GM12864 (cell line): ENCODE measurements at regions not wholly inside any gene's neighbourhood (a gene's known extent, or its start where the extent isn't known, plus 50 kb on each side); places are given as distances from the start of the nearest gene placed in this dataset.

Experiments used
- DNase-seq: peaks from one replicate; pipeline ENCODE4 v3.0.0-alpha.2; 2011; ENCODE audit warnings: low read depth
- H3K4me3 ChIP-seq: 2 replicates; pipeline ENCODE4 v1.5.1; 2011; ENCODE audit warnings: mild to moderate bottlenecking, low read depth, low read length, control low read depth
- TF ChIP-seq, protein P1 (sequence below): IDR thresholded peaks from 2 replicates; pipeline ENCODE4 v1.5.1; 2011; ENCODE audit warnings: low read depth, mild to moderate bottlenecking, moderate library complexity, low read length, control low read depth, inconsistent platforms; ENCODE audit errors: missing control alignments

DNA sequence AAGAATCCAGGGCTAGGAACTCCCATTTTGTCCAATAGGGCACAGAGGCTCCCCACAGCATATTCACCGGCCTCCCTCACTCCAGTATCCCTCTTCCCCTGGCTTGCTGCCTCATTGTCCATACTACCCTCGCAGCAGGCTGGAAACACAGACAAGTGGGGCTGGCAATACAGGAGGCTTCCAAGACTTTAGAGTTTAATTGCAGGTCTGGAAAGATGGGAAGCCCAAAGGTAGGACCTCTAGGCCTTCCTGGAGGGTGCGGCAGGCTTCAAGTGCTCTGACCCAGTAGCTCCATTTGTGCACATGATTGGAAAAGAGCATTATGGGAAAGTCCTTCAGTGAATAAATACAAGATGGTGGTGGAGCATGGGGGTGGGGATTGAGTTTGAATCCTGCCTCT lies 166.7 kb downstream of the EVX1 start:
- TF ChIP-seq, protein P1, sequence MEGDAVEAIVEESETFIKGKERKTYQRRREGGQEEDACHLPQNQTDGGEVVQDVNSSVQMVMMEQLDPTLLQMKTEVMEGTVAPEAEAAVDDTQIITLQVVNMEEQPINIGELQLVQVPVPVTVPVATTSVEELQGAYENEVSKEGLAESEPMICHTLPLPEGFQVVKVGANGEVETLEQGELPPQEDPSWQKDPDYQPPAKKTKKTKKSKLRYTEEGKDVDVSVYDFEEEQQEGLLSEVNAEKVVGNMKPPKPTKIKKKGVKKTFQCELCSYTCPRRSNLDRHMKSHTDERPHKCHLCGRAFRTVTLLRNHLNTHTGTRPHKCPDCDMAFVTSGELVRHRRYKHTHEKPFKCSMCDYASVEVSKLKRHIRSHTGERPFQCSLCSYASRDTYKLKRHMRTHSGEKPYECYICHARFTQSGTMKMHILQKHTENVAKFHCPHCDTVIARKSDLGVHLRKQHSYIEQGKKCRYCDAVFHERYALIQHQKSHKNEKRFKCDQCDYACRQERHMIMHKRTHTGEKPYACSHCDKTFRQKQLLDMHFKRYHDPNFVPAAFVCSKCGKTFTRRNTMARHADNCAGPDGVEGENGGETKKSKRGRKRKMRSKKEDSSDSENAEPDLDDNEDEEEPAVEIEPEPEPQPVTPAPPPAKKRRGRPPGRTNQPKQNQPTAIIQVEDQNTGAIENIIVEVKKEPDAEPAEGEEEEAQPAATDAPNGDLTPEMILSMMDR, result no peak
- DNase-seq, result no peak
- no peak overlapping the region for H3K4me3 ChIP-seq

DNA sequence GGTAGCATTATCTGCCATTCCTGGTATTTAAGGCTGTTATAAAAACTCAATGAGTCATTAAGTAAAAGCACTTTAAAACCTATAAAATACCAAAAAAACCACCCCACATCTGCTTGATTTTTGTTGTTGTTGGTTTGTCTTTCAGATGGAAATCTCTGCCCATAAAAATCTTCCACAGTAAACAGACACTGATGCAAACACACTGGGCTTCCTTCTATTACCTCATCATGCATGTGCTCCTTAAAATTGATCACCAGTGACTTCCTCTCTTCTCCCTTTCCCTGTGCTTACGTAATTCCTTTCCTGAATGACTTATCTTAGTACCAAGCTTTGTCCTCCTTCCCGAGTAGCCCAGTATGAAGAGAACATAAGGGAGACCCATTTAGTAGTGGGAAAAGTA lies 167.2 kb downstream of the EVX1 start:
- H3K4me3 ChIP-seq, result no peak overlapping the region
- TF ChIP-seq, protein P1, result no peak
- DNase-seq, result no peak

- H3K4me3 ChIP-seq, result no peak overlapping the region
- DNase-seq, result no peak
- TF ChIP-seq, protein P1, result no peak
Observed at GRCh38 chr7:27410812-27411544, 168.4 kb downstream of the EVX1 start.

GRCh38 chr7:27412164-27412563 lies 169.6 kb downstream of the EVX1 start:
- H3K4me3 ChIP-seq, result no peak overlapping the region
- TF ChIP-seq, protein P1, result no peak
- no peak for DNase-seq

DNA sequence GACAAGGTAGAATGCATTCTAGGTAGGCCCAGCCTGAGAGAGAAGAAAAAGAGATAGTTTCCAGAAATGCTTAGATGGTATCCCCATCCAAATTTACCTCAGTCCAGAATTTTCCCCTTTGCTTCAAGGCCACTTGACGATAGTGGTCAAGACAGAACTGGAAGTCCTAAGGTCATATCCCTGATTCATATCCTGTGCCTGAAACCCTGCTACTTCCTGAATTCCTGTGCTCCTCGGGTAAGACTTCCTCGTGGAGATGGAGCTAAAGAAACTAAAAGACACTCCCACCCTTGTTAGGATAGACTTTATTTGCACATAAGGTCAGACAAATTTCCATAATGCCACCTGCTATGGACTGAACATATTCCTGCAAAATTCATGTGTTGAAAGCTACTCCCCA lies 175.9 kb downstream of the EVX1 start:
- no peak for DNase-seq
- no peak overlapping the region for H3K4me3 ChIP-seq
- TF ChIP-seq, protein P1, result no peak

DNA sequence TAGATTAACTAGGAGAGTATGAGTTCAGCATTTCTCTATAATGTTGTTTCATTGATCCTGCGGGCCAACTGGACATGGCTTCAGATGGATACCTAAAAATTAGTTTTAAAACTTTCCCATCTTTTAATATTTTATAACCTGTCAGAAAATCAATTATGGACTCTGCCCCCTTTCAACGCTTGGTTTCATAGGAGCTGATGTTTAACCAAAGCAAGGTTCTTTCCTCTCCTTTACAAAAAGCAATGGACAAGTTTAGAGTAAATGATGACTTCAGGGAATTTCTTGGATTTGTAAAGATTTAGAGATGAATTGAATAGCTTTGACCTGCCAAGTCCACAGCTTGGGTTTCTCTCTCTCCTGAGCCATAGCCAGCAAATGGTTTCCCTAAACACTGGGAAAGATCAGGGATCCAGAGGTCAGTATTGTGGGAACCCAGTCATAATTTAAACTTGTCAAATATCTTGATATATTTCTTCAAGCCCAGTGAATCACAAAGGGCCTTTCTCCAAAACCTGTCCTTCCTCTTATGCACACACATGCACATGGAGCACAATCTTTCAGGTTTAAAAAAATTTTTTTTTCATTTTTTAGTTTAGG lies 177.1 kb downstream of the EVX1 start:
- DNase-seq, result no peak
- TF ChIP-seq, protein P1, result no peak
- no peak overlapping the region for H3K4me3 ChIP-seq

DNA sequence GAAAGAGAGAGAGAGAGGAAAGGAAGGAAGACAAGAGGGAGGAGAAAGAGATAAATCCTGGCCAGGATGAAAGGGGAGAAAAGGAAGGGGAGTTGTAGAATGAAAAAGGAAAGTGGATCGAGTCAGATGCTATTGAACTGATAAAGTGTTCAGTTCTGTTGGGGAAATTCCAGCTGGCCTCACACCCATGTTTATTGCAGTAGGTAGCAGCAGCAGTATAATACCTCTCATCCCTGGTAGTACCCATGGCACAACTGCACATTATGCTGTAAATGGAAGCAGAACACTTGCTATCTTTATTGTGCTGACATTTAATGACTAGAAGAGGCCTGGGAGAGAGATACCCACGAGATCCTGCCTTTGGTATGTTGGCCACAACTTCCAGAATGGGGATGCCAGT lies 178.1 kb downstream of the EVX1 start:
- no peak for DNase-seq
- TF ChIP-seq, protein P1, result no peak
- H3K4me3 ChIP-seq, result no peak overlapping the region
